Muscle of leg (tissue), 3 donors: ENCODE measurements at regions not wholly inside any gene's neighbourhood (a gene's known extent, or its start where the extent isn't known, plus 50 kb on each side); places are given as distances from the start of the nearest gene placed in this dataset.

Experiments
- DNase-seq: peaks from one replicate; pipeline ENCODE4 v3.0.0; 2013
- H3K27ac ChIP-seq: one replicate; pipeline ENCODE4 v1.5.1; 2013; ENCODE audit warnings: mild to moderate bottlenecking, low read length, control low read depth
- H3K27me3 ChIP-seq: one replicate; pipeline ENCODE4 v1.6.1; 2013; ENCODE audit warnings: low read length; ENCODE audit not compliant: control insufficient read depth, insufficient read depth
- H3K36me3 ChIP-seq: one replicate; pipeline ENCODE4 v1.6.1; 2013; ENCODE audit warnings: low read length; ENCODE audit not compliant: control insufficient read depth, insufficient read depth
- H3K4me1 ChIP-seq: one replicate; pipeline ENCODE4 v1.6.1; 2013; ENCODE audit warnings: low read length; ENCODE audit not compliant: control insufficient read depth, insufficient read depth
- H3K4me3 ChIP-seq: one replicate; pipeline ENCODE4 v1.5.1; 2013; ENCODE audit warnings: low read length, control low read depth
- H3K9me3 ChIP-seq: replicated peaks from 2 replicates; pipeline ENCODE4 v1.6.1; 2013; ENCODE audit warnings: low read depth, low read length; ENCODE audit not compliant: control insufficient read depth
- WGBS: methylation state at CpG from one replicate; pipeline ENCODE4 v1.1.5; 2013; ENCODE audit warnings: missing lambda C conversion rate; ENCODE audit not compliant: insufficient coverage; 5-methylcytosine and 5-hydroxymethylcytosine counted together

DNA sequence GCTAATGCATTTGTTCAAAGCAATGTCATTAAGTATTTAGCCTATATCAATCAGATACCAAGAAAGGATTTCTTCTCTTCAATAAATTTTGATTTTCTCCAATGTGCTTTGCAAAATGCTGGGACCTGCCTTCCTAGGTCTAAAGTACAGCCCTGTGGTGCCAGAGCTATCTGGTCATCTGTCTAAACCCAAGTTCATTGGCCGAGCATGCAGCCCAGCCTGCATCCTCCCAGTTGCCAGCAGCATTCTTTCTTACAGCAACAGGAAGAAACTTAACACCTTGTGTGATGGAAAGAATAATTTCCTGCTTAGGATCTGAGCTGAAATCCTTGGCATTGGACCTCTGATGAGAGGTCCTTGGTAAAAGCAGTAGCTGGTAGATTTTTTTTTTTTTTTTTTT lies 310.0 kb downstream of the RBM26 start:
- H3K27me3 ChIP-seq: no peaks in the 10 kb centered on the region
- H3K27ac ChIP-seq: no peak overlapping the region
- H3K4me1 ChIP-seq: no peaks in the 10 kb centered on the region
- no CpG with 5 or more reads among the region's 1 CpG for WGBS
- no peaks in the 10 kb centered on the region for H3K9me3 ChIP-seq
- H3K4me3 ChIP-seq: no peak overlapping the region
- DNase-seq: no peak
- no peaks in the 10 kb centered on the region for H3K36me3 ChIP-seq

- Histone ChIP-seq H3K27ac (no peak overlapping the region), H3K36me3 (no peaks in the 10 kb centered on the region), H3K4me3 (no peak overlapping the region), H3K27me3 (no peaks in the 10 kb centered on the region), H3K9me3 (no peaks in the 10 kb centered on the region), H3K4me1 (no peaks in the 10 kb centered on the region)
- WGBS: 68% methylated on average over 2 of the region's 4 CpGs
- DNase-seq: no peak
Measured at GRCh38 chr13:79090552-79091124, 315.4 kb downstream of the RBM26 start.

- H3K27ac ChIP-seq: no peak overlapping the region
- no peaks in the 10 kb centered on the region for H3K36me3 ChIP-seq
- no peaks in the 10 kb centered on the region for H3K9me3 ChIP-seq
- no peaks in the 10 kb centered on the region for H3K4me1 ChIP-seq
- H3K27me3 ChIP-seq: no peaks in the 10 kb centered on the region
- no peak for DNase-seq
- H3K4me3 ChIP-seq: no peak overlapping the region
- no CpG with 5 or more reads among the region's 4 CpGs for WGBS
Measured at GRCh38 chr13:79084802-79085424, 321.1 kb downstream of the RBM26 start.

- Histone ChIP-seq H3K9me3 (no peaks in the 10 kb centered on the region), H3K27ac (no peak overlapping the region), H3K4me1 (no peaks in the 10 kb centered on the region), H3K36me3 (no peaks in the 10 kb centered on the region), H3K4me3 (no peak overlapping the region), H3K27me3 (no peaks in the 10 kb centered on the region)
- DNase-seq: no peak
- 100% methylated on average over 3 of the region's 4 CpGs for WGBS
Measured at GRCh38 chr13:79081942-79082341, 324.1 kb downstream of the RBM26 start.

GRCh38 chr13:79079351-79079839 lies 326.7 kb downstream of the RBM26 start:
- H3K4me1 ChIP-seq: no peaks in the 10 kb centered on the region
- H3K4me3 ChIP-seq: no peak overlapping the region
- DNase-seq: no peak
- H3K27ac ChIP-seq: no peak overlapping the region
- no peaks in the 10 kb centered on the region for H3K27me3 ChIP-seq
- H3K9me3 ChIP-seq: no peaks in the 10 kb centered on the region
- 94% methylated on average over 3 of the region's 4 CpGs for WGBS
- H3K36me3 ChIP-seq: no peaks in the 10 kb centered on the region

DNA sequence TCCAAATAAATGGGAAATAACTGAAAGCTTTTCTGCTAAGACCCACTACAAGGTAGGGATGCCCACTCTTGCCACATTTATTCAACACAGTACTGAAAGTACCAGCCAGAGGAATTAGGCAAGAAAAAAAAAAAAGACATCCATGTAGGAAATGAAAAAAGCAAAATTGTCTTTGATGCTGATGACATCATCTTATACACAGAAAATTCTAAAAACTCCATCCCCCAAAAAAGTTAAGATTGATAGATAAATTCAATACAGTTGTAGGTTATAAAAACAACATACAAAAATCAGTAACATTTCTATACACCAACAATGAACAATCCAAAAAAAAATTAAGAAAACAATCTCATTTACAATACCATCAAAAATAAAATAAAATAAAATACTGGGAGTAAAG lies 330.4 kb downstream of the RBM26 start:
- no peaks in the 10 kb centered on the region for H3K9me3 ChIP-seq
- no peaks in the 10 kb centered on the region for H3K36me3 ChIP-seq
- no peak overlapping the region for H3K27ac ChIP-seq
- H3K4me1 ChIP-seq: no peaks in the 10 kb centered on the region
- DNase-seq: no peak
- no peak overlapping the region for H3K4me3 ChIP-seq
- H3K27me3 ChIP-seq: no peaks in the 10 kb centered on the region

GRCh38 chr13:79070343-79070974 lies 335.6 kb downstream of the RBM26 start:
- DNase-seq: no peak
- Histone ChIP-seq H3K27ac (no peak overlapping the region), H3K36me3 (no peaks in the 10 kb centered on the region), H3K9me3 (no peaks in the 10 kb centered on the region), H3K27me3 (no peaks in the 10 kb centered on the region), H3K4me3 (no peak overlapping the region), H3K4me1 (no peaks in the 10 kb centered on the region)
- no CpG with 5 or more reads among the region's 4 CpGs for WGBS

DNA sequence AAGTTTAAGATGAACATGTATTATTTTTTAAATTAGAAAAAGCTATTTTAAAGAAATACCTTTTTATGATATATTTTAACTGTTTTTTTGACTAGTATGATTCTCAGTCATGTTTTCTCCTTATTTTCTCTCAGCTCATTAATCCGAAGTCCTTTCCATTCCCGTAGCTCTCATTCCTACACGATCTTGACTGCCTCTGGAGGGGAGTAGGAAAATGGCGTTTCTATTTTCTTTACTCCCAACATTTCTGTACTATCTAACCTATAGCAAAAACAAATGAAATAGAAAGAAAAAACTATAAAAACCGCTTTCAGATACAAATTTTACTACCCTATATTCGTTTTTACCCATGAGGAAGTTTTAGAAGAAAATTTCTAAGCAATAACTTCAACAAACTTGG lies 343.8 kb downstream of the RBM26 start:
- DNase-seq: no peak
- Histone ChIP-seq H3K9me3 (no peaks in the 10 kb centered on the region), H3K27me3 (no peaks in the 10 kb centered on the region), H3K4me1 (no peaks in the 10 kb centered on the region), H3K4me3 (no peak overlapping the region), H3K27ac (no peak overlapping the region), H3K36me3 (no peaks in the 10 kb centered on the region)
- no CpG with 5 or more reads among the region's 6 CpGs for WGBS

GRCh38 chr13:79060216-79060615 lies 345.8 kb downstream of the RBM26 start:
- Histone ChIP-seq H3K27me3 (no peaks in the 10 kb centered on the region), H3K36me3 (no peaks in the 10 kb centered on the region), H3K4me3 (no peak overlapping the region), H3K27ac (no peak overlapping the region), H3K9me3 (no peaks in the 10 kb centered on the region), H3K4me1 (no peaks in the 10 kb centered on the region)
- WGBS: no CpG with 5 or more reads among the region's 1 CpG
- DNase-seq: no peak

- no CpG with 5 or more reads among the region's 6 CpGs for WGBS
- DNase-seq: no peak
- no peaks in the 10 kb centered on the region for H3K36me3 ChIP-seq
- H3K4me3 ChIP-seq: no peak overlapping the region
- no peaks in the 10 kb centered on the region for H3K27me3 ChIP-seq
- H3K9me3 ChIP-seq: no peaks in the 10 kb centered on the region
- H3K4me1 ChIP-seq: no peaks in the 10 kb centered on the region
- no peak overlapping the region for H3K27ac ChIP-seq
Measured at GRCh38 chr13:79056706-79057105, 349.3 kb downstream of the RBM26 start.
